ENCODE measurements at regions not wholly inside any gene's neighbourhood (a gene's known extent, or its start where the extent isn't known, plus 50 kb on each side); places are given as distances from the start of the nearest gene placed in this dataset.

- H3K36me3 ChIP-seq, result no peaks in the 10 kb centered on the region
- no peak for TF ChIP-seq CTCF (IDR thresholded peaks at IDR 0.05)
- H3K9me3 ChIP-seq, result no peaks in the 10 kb centered on the region
- intact Hi-C loops (cut with DNase I), result no loop called here
- no peak overlapping the region for H3K27ac ChIP-seq
- DNase-seq, result no peak
- H3K4me3 ChIP-seq, result no peak overlapping the region
- ATAC-seq, result no peak
- H3K27me3 ChIP-seq, result no peaks in the 10 kb centered on the region
- H3K4me1 ChIP-seq, result no peaks in the 10 kb centered on the region
These were observed 223.5 kb downstream of the KLF12 start for GRCh38 chr13:73910733-73911132.

- Histone ChIP-seq H3K27ac (no peak overlapping the region), H3K4me1 (no peaks in the 10 kb centered on the region), H3K4me3 (no peak overlapping the region), H3K36me3 (no peaks in the 10 kb centered on the region), H3K27me3 (no peaks in the 10 kb centered on the region), H3K9me3 (no peaks in the 10 kb centered on the region)
- intact Hi-C loops (cut with DNase I), result no loop called here
- no peak for TF ChIP-seq CTCF (IDR thresholded peaks at IDR 0.05)
- DNase-seq, result no peak
- ATAC-seq, result no peak
These were observed 225.4 kb downstream of the KLF12 start for GRCh38 chr13:73908809-73909208.

GRCh38 chr13:73904625-73905024 is 229.6 kb downstream of the KLF12 start:
- DNase-seq, result no peak
- no peak for ATAC-seq
- H3K4me1 ChIP-seq, result no peaks in the 10 kb centered on the region
- no peaks in the 10 kb centered on the region for H3K9me3 ChIP-seq
- no peak overlapping the region for H3K4me3 ChIP-seq
- no peak for TF ChIP-seq CTCF (IDR thresholded peaks at IDR 0.05)
- no peaks in the 10 kb centered on the region for H3K27me3 ChIP-seq
- no peaks in the 10 kb centered on the region for H3K36me3 ChIP-seq
- intact Hi-C loops (cut with DNase I), result no loop called here
- H3K27ac ChIP-seq, result no peak overlapping the region

DNA sequence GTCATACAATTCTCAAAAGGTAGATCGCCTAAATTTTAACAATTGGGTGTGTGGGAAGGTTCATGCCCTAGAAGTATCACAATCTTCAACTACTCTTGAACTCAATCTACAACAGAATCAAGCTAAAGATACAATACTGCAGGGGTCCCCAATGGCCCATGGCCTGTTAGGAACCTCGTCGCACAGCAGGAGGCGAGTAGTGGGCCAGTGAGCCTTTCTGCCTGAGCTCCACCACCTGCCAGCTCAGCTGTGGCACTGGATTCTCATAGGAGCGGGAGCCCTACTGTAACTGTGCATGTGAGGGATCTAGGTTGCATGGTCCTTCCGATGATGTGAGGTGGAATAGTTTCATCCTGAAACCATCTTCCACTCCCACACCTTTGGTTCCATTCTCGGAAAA is 230.6 kb downstream of the KLF12 start:
- intact Hi-C loops (cut with DNase I), result no loop called here
- no peaks in the 10 kb centered on the region for H3K4me1 ChIP-seq
- DNase-seq, result no peak
- no peak overlapping the region for H3K27ac ChIP-seq
- no peaks in the 10 kb centered on the region for H3K36me3 ChIP-seq
- no peaks in the 10 kb centered on the region for H3K27me3 ChIP-seq
- H3K4me3 ChIP-seq, result no peak overlapping the region
- no peak for TF ChIP-seq CTCF (IDR thresholded peaks at IDR 0.05)
- ATAC-seq, result no peak
- no peaks in the 10 kb centered on the region for H3K9me3 ChIP-seq

DNA sequence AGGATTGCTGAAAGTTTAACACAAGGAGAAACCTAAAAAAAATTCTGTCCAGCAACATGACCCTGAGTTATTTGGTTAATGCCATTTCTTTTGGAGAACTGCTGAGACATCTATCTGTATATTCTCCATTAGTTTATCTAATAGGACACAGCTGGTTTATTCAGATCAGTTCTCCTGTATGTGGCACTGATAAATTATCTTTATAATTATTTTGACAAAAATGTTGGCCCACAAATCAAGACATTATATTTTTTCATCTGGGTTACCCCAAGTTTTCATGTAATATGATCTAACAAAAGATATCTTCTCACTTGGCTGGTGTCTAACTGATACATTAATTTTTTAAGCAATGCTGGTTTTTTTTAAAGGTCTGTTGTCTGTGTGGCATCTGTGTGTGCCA is 231.4 kb downstream of the KLF12 start:
- no peak for ATAC-seq
- no peak overlapping the region for H3K27ac ChIP-seq

More for the DNA sequence above, 231.4 kb downstream of the KLF12 start:
- DNase-seq, result no peak
- H3K27me3 ChIP-seq, result no peaks in the 10 kb centered on the region
- H3K9me3 ChIP-seq, result no peaks in the 10 kb centered on the region
- H3K4me1 ChIP-seq, result no peaks in the 10 kb centered on the region
- intact Hi-C loops (cut with DNase I), result no loop called here
- no peaks in the 10 kb centered on the region for H3K36me3 ChIP-seq
- no peak for TF ChIP-seq CTCF (IDR thresholded peaks at IDR 0.05)
- H3K4me3 ChIP-seq, result no peak overlapping the region

All from upper lobe of right lung (tissue), 1 donor.